ENCODE measurements at regions not wholly inside any gene's neighbourhood (a gene's known extent, or its start where the extent isn't known, plus 50 kb on each side); places are given as distances from the start of the nearest gene placed in this dataset.
A peak's percentile ranks its signal among the peaks of the same experiment; 100 is the strongest.

GRCh38 chr2:20934236-20934635 lies 109.6 kb downstream of the APOB start:
- TF ChIP-seq TCF4 (CRISPR knock-in tag; IDR thresholded peaks at IDR 0.05; ENCODE audit: borderline replicate concordance) (peak; percentile 41), TSHZ2 (CRISPR knock-in tag; IDR thresholded peaks at IDR 0.05) (peak; percentile 63; the same call in 1 of the 2 replicates), ZFP3 (CRISPR knock-in tag; IDR thresholded peaks at IDR 0.05) (no peak), PATZ1 (CRISPR knock-in tag; IDR thresholded peaks at IDR 0.05; ENCODE audit: borderline replicate concordance) (no peak), CREB5 (CRISPR knock-in tag; IDR thresholded peaks at IDR 0.05; ENCODE audit: low read depth) (peak; percentile 32; the same call in 1 of the 2 replicates), RARB (CRISPR knock-in tag; IDR thresholded peaks at IDR 0.05) (no peak), POU6F1 (CRISPR knock-in tag; IDR thresholded peaks at IDR 0.05; ENCODE audit: borderline replicate concordance, low read depth) (no peak), ZFP30 (CRISPR knock-in tag; IDR thresholded peaks at IDR 0.05) (no peak), PPARA (CRISPR knock-in tag; IDR thresholded peaks at IDR 0.05; ENCODE audit: borderline replicate concordance) (no peak), GLIS3 (CRISPR knock-in tag; IDR thresholded peaks at IDR 0.05) (no peak), ZNF70 (CRISPR knock-in tag; IDR thresholded peaks at IDR 0.05) (no peak), TOX (CRISPR knock-in tag; IDR thresholded peaks at IDR 0.05; ENCODE audit: borderline replicate concordance) (no peak)
